Prostate gland (tissue), 2 donors: ENCODE measurements at regions not wholly inside any gene's neighbourhood (a gene's known extent, or its start where the extent isn't known, plus 50 kb on each side); places are given as distances from the start of the nearest gene placed in this dataset.

Experiments
- DNase-seq: peaks from one replicate; pipeline ENCODE4 v3.0.0-alpha.2; 2019; ENCODE audit warnings: low spot score
- H3K27ac ChIP-seq, 2 donors: fragments of 200-600 bp; sonication (generic); 2 replicates each; pipeline ENCODE4 v1.5.1; 2017 to 2019
- H3K27me3 ChIP-seq: fragments of 200-600 bp; sonication (generic); replicated peaks from 2 replicates; pipeline ENCODE4 v1.5.1; 2019; ENCODE audit not compliant: insufficient read depth
- H3K36me3 ChIP-seq, 2 donors: fragments of 200-600 bp; sonication (generic); 1 replicate in 1 of 2; 2 replicates in 1 of 2; pipeline versions ENCODE4 v1.5.1 to v1.8.1; 2017 to 2019
- H3K4me1 ChIP-seq: fragments of 200-600 bp; sonication (generic); replicated peaks from 2 replicates; pipeline ENCODE4 v1.5.1; 2019
- H3K4me3 ChIP-seq, 2 donors: fragments of 200-600 bp; sonication (generic); 2 replicates each; pipeline ENCODE4 v1.5.1; 2017 to 2019
- H3K9me3 ChIP-seq: fragments of 200-600 bp; sonication (generic); 2 replicates; pipeline ENCODE4 v1.5.1; 2017
- CTCF ChIP-seq, 4 experiments: fragments of 200-600 bp in 2 of 4; fragments of 450-650 bp in 2 of 4; sonication (generic) in 2 of 4; IDR thresholded peaks; 1 replicate in 3 of 4; 2 replicates in 1 of 4; pipeline ENCODE4 v1.5.1; 2016 to 2019; ENCODE audit warnings: antibody characterized with exemption in 4 of 4, mild to moderate bottlenecking in 2 of 4, moderate library complexity in 2 of 4
- POLR2A ChIP-seq: fragments of 450-650 bp; IDR thresholded peaks from one replicate; pipeline ENCODE4 v1.6.1; 2016; ENCODE audit warnings: antibody characterized with exemption, mild to moderate bottlenecking
- POLR2AphosphoS5 ChIP-seq: sonication (generic); formaldehyde crosslinking; IDR thresholded peaks from one replicate; pipeline ENCODE4 v1.6.1; 2017; ENCODE audit warnings: antibody characterized with exemption
- WGBS: methylation state at CpG from one replicate; pipeline ENCODE4 v1.1.5; 2018; 5-methylcytosine and 5-hydroxymethylcytosine counted together
- intact Hi-C: fragments of 100-400 bp; cut with DNase I; formaldehyde crosslinking; loops from one replicate; pipeline ENCODE4 v1.14.2; 2022

- Histone ChIP-seq H3K27me3 (no peaks in the 10 kb centered on the region), H3K9me3 (no peaks in the 10 kb centered on the region), H3K4me3 (no peak overlapping the region), H3K36me3 (no peaks in the 10 kb centered on the region), H3K27ac (peak overlapping the region; percentile 88 to 95), H3K4me1 (no peaks in the 10 kb centered on the region)
- 96% methylated on average over 4 of the region's 4 CpGs for WGBS
- DNase-seq, result no peak
- intact Hi-C loops, result loop anchor here (2.0 kb wide), 1 partner anchor 44 kb away; no protein-coding TSS in a partner anchor
- TF ChIP-seq POLR2A (no peak), CTCF (IDR thresholded peaks at IDR 0.05) (no peak), POLR2AphosphoS5 (no peak)
Observed at GRCh38 chr6:158870649-158870957, 51.4 kb upstream of the EZR start.

- H3K4me1 ChIP-seq, result no peaks in the 10 kb centered on the region
- no peaks in the 10 kb centered on the region for H3K9me3 ChIP-seq
- peak overlapping the region; percentile 32 to 47 for H3K4me3 ChIP-seq
- 18% methylated on average over 43 of the region's 50 CpGs for WGBS
- no peaks in the 10 kb centered on the region for H3K27me3 ChIP-seq
- intact Hi-C loops, result loop anchor here (2.0 kb wide), 2 partner anchors 45 to 51 kb away; partner anchors contain the start of gene EZR
- peak; percentile 92 for DNase-seq
- H3K36me3 ChIP-seq, result no peaks in the 10 kb centered on the region
- H3K27ac ChIP-seq, result peak overlapping the region; percentile 88 to 95
- peak; percentile 77 for TF ChIP-seq POLR2A
- TF ChIP-seq CTCF (IDR thresholded peaks at IDR 0.05), result peak in 2 of 4 experiments; percentile 38 to 43
- TF ChIP-seq POLR2AphosphoS5, result peak; percentile 84
Observed at GRCh38 chr6:158869826-158870648, 50.9 kb upstream of the EZR start.

- H3K4me3 ChIP-seq, result peak overlapping the region; percentile 32 to 47
- H3K36me3 ChIP-seq, result no peaks in the 10 kb centered on the region
- no peaks in the 10 kb centered on the region for H3K4me1 ChIP-seq
- peak overlapping the region; percentile 88 to 95 for H3K27ac ChIP-seq
- no peaks in the 10 kb centered on the region for H3K27me3 ChIP-seq
- intact Hi-C loops, result loop anchor here (2.0 kb wide), 1 partner anchor 50 kb away; the partner anchor contains the start of gene EZR
- WGBS, result 7% methylated on average over 45 of the region's 45 CpGs
- H3K9me3 ChIP-seq, result no peaks in the 10 kb centered on the region
- no peak for TF ChIP-seq POLR2AphosphoS5
- TF ChIP-seq POLR2A, result peak; percentile 57
- DNase-seq, result peak; percentile 69
Observed at GRCh38 chr6:158868890-158869825, 50.0 kb upstream of the EZR start.
